ENCODE measurements at regions not wholly inside any gene's neighbourhood (a gene's known extent, or its start where the extent isn't known, plus 50 kb on each side); places are given as distances from the start of the nearest gene placed in this dataset.

GRCh38 chr10:4262870-4263600 lies 478.0 kb upstream of the KLF6 start:
- TF ChIP-seq CTCF (IDR thresholded peaks at IDR 0.05) (no peak), POLR2A (IDR thresholded peaks at IDR 0.05) (no peak)

Data from thyroid gland (tissue), 4 donors.